ENCODE measurements at regions not wholly inside any gene's neighbourhood (a gene's known extent, or its start where the extent isn't known, plus 50 kb on each side); places are given as distances from the start of the nearest gene placed in this dataset.

- H3K4me1 Mint-ChIP-seq = no peaks in the 10 kb centered on the region
- H3K36me3 Mint-ChIP-seq = no peaks in the 10 kb centered on the region
- no peak overlapping the region for H3K4me3 Mint-ChIP-seq
- Histone ChIP-seq H2AFZ (ENCODE audit: insufficient read depth, low read depth, low read length, poor library complexity, severe bottlenecking) (no peak overlapping the region), H3K36me3 (replicated peaks in 1 of 2; ENCODE audit: control insufficient read depth in 1 of 2, insufficient read depth in 2 of 2, low read length in 2 of 2) (no peaks in the 10 kb centered on the region), H3K27ac (ENCODE audit: low read depth in 1 of 2, low read length in 2 of 2) (no peak overlapping the region), H3K4me2 (replicated peaks; ENCODE audit: extremely low read depth, low read length, poor library complexity, severe bottlenecking) (no peak overlapping the region), H3K4me1 (ENCODE audit: control insufficient read depth in 1 of 2, insufficient read depth in 2 of 2, low read length in 2 of 2) (no peaks in the 10 kb centered on the region), H3K9me3 (replicated peaks in 1 of 2; ENCODE audit: control insufficient read depth in 1 of 2, insufficient read depth in 1 of 2, low read length in 2 of 2) (no peaks in the 10 kb centered on the region), H4K20me1 (ENCODE audit: insufficient read depth, low read length) (no peaks in the 10 kb centered on the region), H3K79me2 (ENCODE audit: insufficient read depth, low read length) (no peaks in the 10 kb centered on the region), H3K9ac (ENCODE audit: insufficient read depth, low read length, poor library complexity, severe bottlenecking) (no peak overlapping the region), H3K27me3 (ENCODE audit: control insufficient read depth in 2 of 2, insufficient read depth in 2 of 2, low read length in 2 of 2) (no peaks in the 10 kb centered on the region), H3K4me3 (replicated peaks in 1 of 3; ENCODE audit: low read depth in 2 of 3, low read length in 3 of 3) (no peak overlapping the region)
- peaks cover 0 to 2% (median 1%) of the 10 kb centered on the region in 7 donors for H3K9me3 Mint-ChIP-seq
- 96% methylated on average over 8 of the region's 8 CpGs for WGBS (ENCODE audit: insufficient coverage)
- H3K27ac Mint-ChIP-seq = no peak overlapping the region
- no peak for DNase-seq
- intact Hi-C loops (cut with micrococcal nuclease) = loop anchor here in 1 of 2 donors (5.0 kb wide), 1 partner anchor 41 kb away; no protein-coding TSS in a partner anchor
- peaks cover 0 to 7% (median 0%) of the 10 kb centered on the region in 3 donors for H3K27me3 Mint-ChIP-seq (ENCODE audit: low read depth in 3 of 3)
- TF ChIP-seq CTCF (IDR thresholded peaks at IDR 0.05) = no peak
Measured at GRCh38 chr10:47196691-47197090, 103.3 kb upstream of the GDF10 start.

- Histone ChIP-seq H3K79me2 (ENCODE audit: insufficient read depth, low read length) (no peaks in the 10 kb centered on the region), H3K27ac (ENCODE audit: low read depth in 1 of 2, low read length in 2 of 2) (no peak overlapping the region), H3K9me3 (replicated peaks in 1 of 2; ENCODE audit: control insufficient read depth in 1 of 2, insufficient read depth in 1 of 2, low read length in 2 of 2) (no peaks in the 10 kb centered on the region), H4K20me1 (ENCODE audit: insufficient read depth, low read length) (no peaks in the 10 kb centered on the region), H3K4me3 (replicated peaks in 1 of 3; ENCODE audit: low read depth in 2 of 3, low read length in 3 of 3) (no peak overlapping the region), H3K4me2 (replicated peaks; ENCODE audit: extremely low read depth, low read length, poor library complexity, severe bottlenecking) (no peak overlapping the region), H3K27me3 (ENCODE audit: control insufficient read depth in 2 of 2, insufficient read depth in 2 of 2, low read length in 2 of 2) (no peaks in the 10 kb centered on the region), H3K9ac (ENCODE audit: insufficient read depth, low read length, poor library complexity, severe bottlenecking) (no peak overlapping the region), H3K36me3 (replicated peaks in 1 of 2; ENCODE audit: control insufficient read depth in 1 of 2, insufficient read depth in 2 of 2, low read length in 2 of 2) (no peaks in the 10 kb centered on the region), H3K4me1 (ENCODE audit: control insufficient read depth in 1 of 2, insufficient read depth in 2 of 2, low read length in 2 of 2) (no peaks in the 10 kb centered on the region), H2AFZ (ENCODE audit: insufficient read depth, low read depth, low read length, poor library complexity, severe bottlenecking) (no peak overlapping the region)
- no peak overlapping the region for H3K27ac Mint-ChIP-seq
- H3K4me3 Mint-ChIP-seq = no peak overlapping the region
- peaks cover 0 to 4% (median 2%) of the 10 kb centered on the region in 7 donors for H3K9me3 Mint-ChIP-seq
- no peak for TF ChIP-seq CTCF (IDR thresholded peaks at IDR 0.05)
- no peak for DNase-seq
- no peaks in the 10 kb centered on the region for H3K36me3 Mint-ChIP-seq
- 97% methylated on average over 4 of the region's 4 CpGs for WGBS (ENCODE audit: insufficient coverage)
- intact Hi-C loops (cut with micrococcal nuclease) = loop anchor here in 1 of 2 donors (5.0 kb wide), 1 partner anchor 39 kb away; no protein-coding TSS in a partner anchor
- H3K27me3 Mint-ChIP-seq (ENCODE audit: low read depth in 3 of 3) = peaks cover 0 to 7% (median 0%) of the 10 kb centered on the region in 3 donors
- H3K4me1 Mint-ChIP-seq = no peaks in the 10 kb centered on the region
Measured at GRCh38 chr10:47198221-47198620, 101.8 kb upstream of the GDF10 start.
